NCI-H345 (cell line): ENCODE measurements at regions not wholly inside any gene's neighbourhood (a gene's known extent, or its start where the extent isn't known, plus 50 kb on each side); places are given as distances from the start of the nearest gene placed in this dataset.
A peak's percentile ranks its signal among the peaks of the same experiment; 100 is the strongest.

ENCODE experiments used
- DNase-seq: peaks from one replicate; lab custom pipeline; 2025; lab: John Stamatoyannopoulos, UW

GRCh38 chr9:120001536-120001935, 578.4 kb downstream of the CDK5RAP2 start:
- no peak for DNase-seq

DNA sequence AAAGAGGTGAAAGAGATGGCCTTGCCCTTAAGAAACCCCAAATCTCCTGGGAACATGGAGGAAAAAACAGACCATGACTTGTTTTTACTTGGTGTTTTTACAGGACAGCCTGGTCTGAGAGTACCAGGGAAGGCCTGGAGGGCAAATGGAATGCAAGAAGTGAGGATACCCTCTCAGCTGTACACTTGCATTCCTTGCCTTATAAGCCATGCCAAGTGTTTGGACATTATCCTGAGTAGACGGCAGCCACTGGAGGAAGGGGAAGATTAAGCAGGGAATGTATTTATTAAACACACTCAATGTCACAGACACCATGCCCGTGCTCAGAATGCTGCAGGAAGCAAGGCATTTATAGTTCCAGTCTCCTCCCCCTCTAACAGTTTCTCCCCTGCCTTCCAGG, 581.4 kb downstream of the CDK5RAP2 start:
- DNase-seq = no peak

DNA sequence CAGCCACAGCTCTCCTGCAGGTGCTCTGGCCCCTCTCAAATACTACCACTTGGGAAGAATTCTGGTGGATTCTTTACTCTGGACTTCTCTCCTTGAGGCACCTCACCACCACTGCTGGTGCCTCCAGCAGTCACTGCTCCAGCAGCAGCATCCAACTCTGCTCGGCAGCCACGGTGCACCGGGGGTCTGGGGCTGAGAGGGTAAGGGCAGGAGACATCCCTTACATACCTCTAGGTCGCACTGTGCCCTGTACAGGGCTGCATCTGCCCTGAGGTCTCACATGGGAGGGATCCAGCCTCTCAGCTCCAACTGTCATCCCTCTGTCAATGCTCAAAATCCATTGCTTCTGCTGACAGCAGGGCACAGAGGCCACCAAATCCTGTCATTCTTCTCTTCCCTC, 588.2 kb downstream of the CDK5RAP2 start:
- DNase-seq = no peak

DNA sequence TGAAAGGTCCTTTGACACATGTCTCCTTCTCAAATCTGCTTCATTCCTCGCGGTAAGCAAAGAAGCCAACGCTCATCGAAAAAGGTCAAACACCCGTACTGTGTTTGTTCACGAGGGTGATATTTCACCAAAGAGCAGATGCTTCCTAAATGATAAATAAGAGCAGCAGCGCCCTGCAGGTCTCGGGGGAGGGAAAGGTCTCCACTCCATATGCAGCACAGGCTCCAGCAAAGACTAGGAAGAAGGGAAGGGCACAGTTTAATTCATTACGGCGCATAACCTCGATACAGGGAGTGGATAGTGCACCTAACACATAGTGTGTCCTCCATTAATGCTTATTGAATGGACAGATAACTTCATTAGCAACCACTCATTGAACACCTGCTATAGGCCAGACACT, 593.3 kb downstream of the CDK5RAP2 start:
- no peak for DNase-seq

GRCh38 chr9:119986205-119986604, 593.8 kb downstream of the CDK5RAP2 start:
- DNase-seq = peak; percentile 30

DNA sequence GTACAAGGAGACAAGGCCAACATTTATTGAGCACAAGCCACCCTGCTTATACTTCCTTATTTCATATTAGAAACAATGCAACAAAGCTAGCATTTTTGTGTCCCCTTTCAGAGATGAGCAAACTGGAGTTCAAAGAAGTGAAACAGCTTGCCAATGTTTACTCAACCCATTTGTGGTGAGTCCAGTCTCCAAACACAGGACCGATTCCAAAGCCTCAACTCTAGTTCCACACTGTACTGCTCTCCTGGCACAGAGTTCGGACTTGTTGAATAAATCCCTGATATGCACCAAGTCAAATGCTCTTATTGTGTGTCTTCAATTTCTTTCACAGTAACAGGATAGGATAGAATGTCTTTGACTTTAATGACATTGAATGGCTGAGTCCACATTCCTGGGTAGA, 604.8 kb upstream of the BRINP1 start:
- no peak for DNase-seq

- peak; percentile 74 for DNase-seq
These were observed 599.8 kb upstream of the BRINP1 start for GRCh38 chr9:119968836-119969707.

- no peak for DNase-seq
These were observed 598.8 kb upstream of the BRINP1 start for GRCh38 chr9:119967867-119968535.

GRCh38 chr9:119963798-119964372, 594.6 kb upstream of the BRINP1 start:
- DNase-seq = no peak

DNA sequence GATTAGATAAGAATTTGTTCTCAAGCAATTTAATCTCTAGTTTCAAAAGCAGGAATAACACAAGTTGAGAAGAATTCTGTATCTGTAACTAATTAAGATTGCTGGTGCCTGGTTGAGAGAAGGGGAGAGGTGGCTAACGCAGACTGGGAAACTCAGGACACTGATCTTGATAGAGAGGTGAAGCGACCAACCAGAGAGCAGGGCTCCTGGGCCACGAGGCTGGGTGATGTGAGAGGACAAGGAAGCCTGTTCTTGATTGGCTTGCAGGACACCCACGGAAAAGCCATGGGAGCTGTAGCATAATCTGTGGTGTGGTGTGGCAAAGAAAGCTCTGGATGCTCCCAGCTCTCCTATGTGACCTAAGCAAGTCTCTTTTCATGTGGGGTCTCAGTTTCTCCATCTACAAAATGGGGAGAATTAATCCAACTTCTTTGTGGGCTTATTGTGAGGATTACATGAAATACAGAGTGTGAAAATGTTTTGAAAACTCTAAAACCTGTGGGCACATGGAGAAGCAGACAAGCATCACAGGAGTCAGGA, 594.1 kb upstream of the BRINP1 start:
- no peak for DNase-seq

- no peak for DNase-seq
These were observed 592.7 kb upstream of the BRINP1 start for GRCh38 chr9:119961774-119962424.

GRCh38 chr9:119959846-119960545, 590.8 kb upstream of the BRINP1 start:
- DNase-seq = no peak

- no peak for DNase-seq
These were observed 586.9 kb upstream of the BRINP1 start for GRCh38 chr9:119956111-119956510.

- DNase-seq = no peak
These were observed 586.0 kb upstream of the BRINP1 start for GRCh38 chr9:119955276-119955675.

DNA sequence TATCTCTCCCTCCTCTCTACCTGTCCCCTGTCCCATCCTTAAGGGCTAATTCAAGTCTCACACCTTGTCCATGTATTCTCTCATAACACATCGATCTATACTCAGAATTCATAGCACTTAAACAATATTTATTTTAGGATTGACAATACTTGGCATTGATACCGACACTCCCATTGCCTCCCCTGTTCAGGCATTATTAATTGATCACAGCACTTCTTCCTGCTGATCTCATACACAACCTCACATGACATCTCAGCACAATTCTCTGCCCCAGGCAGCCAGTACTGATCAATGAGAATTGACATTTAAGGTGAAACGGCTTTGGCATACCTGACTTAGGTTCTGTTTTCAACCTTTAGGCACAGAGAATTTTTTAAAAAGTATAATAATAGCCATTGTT, 582.4 kb upstream of the BRINP1 start:
- DNase-seq = no peak

DNA sequence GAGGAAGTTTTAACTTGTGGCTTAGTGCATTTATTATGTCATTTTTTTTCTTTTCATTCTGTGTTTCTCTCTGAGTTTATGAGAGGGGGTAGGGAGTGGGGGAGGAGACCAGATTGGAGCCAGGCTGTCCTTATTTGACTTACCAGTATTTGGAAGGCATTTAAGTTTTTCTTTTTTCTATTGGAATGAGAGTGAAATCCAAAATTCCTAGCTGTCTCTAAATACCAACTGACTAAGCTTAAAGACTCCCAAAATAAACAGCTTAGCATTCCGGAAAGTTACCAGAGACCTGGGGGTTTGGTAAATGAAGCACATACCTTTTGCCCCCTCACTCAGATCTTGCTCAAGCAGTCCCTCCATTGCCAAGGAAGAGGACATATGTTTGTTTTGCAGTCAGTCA, 581.9 kb upstream of the BRINP1 start:
- no peak for DNase-seq

DNA sequence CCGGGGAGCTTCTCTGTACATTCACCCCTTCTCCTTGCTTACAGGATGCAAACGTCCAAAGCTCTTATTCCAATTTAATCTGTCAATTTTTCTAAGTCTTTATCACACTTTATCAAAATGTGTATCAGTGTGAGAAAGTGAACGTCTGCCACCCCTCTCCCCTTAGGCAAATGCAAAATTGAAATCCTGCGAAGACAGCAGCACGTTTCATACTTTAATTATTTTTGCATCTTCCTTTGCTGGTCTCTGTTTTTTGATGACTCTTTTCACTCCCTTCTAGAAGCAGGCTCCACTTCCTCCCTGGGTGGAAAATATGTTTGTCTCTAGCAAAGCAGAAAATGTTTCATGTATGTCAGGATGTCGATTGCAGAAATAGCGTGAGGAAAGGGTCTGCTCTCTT, 576.5 kb upstream of the BRINP1 start:
- DNase-seq = no peak

GRCh38 chr9:119941091-119941490, 571.9 kb upstream of the BRINP1 start:
- no peak for DNase-seq

DNA sequence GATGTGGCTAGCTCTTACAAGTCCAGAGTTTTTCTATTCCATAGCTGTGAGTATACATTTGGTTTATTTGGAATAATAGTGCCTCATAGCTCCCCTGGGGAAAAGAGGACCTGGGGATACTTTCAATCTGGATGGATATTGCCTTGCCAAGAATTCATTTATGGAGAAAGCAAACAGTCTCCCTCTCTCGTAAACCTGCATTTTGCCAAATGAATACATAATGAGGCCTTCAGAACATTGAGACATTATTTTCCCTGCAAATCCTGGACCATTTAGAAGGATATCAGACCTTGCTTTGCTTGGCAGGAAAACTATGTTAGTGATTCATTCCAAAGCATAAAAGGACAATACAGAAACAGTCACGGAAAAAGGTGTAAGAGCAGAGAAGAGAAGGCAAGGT, 569.6 kb upstream of the BRINP1 start:
- no peak for DNase-seq

DNA sequence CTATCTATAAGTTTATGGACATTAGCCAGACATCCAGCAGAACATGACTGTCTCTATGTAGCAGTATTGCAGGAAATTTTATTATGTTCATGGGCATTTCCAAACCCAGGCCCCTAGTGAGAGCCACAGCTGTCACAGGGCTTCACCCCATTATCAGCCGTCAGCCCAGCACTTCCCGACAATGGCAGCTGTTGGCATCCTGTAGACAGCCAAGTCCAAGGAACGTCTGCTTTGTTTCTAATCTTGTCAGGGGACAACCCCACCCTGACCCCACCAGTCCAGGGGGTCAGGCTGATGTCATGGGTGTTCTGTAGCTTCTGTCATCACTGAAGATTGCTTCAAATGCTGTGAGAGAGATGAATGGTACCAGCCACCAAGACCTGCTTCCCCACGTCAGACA, 565.3 kb upstream of the BRINP1 start:
- no peak for DNase-seq

GRCh38 chr9:119933191-119933590, 564.0 kb upstream of the BRINP1 start:
- no peak for DNase-seq

- no peak for DNase-seq
These were observed 555.5 kb upstream of the BRINP1 start for GRCh38 chr9:119924736-119925135.
